ENCODE measurements at regions not wholly inside any gene's neighbourhood (a gene's known extent, or its start where the extent isn't known, plus 50 kb on each side); places are given as distances from the start of the nearest gene placed in this dataset.

DNA sequence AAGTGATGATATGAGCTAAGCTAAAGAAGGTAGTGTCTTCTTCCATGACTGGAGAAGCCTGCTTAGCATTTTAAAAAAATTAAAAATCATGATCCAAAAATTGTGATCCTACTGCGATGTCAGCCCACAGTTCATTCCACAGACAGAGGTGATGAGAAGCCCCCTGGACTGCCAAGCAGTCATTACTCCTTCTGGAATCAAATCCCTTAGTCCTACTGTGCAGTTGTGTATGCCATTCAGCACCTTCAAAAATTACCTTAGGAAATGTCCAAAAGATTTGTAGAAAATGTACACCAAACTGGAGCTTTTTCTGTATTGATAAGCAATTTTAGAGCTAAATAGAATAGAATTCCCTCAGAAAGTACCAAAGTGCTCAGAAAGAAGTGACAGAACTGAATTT, 283.5 kb upstream of the NFE2L3 start:
- Histone ChIP-seq H3K4me3 (no peak overlapping the region), H3K27me3 (peaks cover 9 to 12% of the 10 kb centered on the region in 2 donors), H3K27ac (no peak overlapping the region), H3K9me3 (no peaks in the 10 kb centered on the region), H3K36me3 (replicated peaks in 1 of 2; ENCODE audit: insufficient read depth in 1 of 2, low read depth in 2 of 2) (no peaks in the 10 kb centered on the region), H3K4me1 (no peaks in the 10 kb centered on the region)
- ATAC-seq (no peak), DNase-seq (no peak)
- intact Hi-C loops (cut with DNase I): no loop called here
- WGBS, 2 donors: 85 to 100% methylated on average over 1 of the region's 1 CpG
- TF ChIP-seq POLR2A (IDR thresholded peaks at IDR 0.05) (no peak), CTCF (IDR thresholded peaks at IDR 0.05) (no peak)

- Histone ChIP-seq H3K27me3 (peaks cover under 1 to 6% of the 10 kb centered on the region in 2 donors), H3K9me3 (no peaks in the 10 kb centered on the region), H3K27ac (no peak overlapping the region), H3K4me1 (no peaks in the 10 kb centered on the region), H3K4me3 (no peak overlapping the region), H3K36me3 (replicated peaks in 1 of 2; ENCODE audit: insufficient read depth in 1 of 2, low read depth in 2 of 2) (no peaks in the 10 kb centered on the region)
- no peak for DNase-seq
- TF ChIP-seq CTCF (IDR thresholded peaks at IDR 0.05): no peak
- TF ChIP-seq POLR2A (IDR thresholded peaks at IDR 0.05): no peak
- no peak for ATAC-seq
- intact Hi-C loops (cut with DNase I): no loop called here
- WGBS, 2 donors: 80 to 88% methylated on average over 3 of the region's 3 CpGs
These were observed 281.4 kb upstream of the NFE2L3 start for GRCh38 chr7:25870574-25870973.

GRCh38 chr7:25876092-25876491, 275.9 kb upstream of the NFE2L3 start:
- Histone ChIP-seq H3K27ac (no peak overlapping the region), H3K4me1 (no peaks in the 10 kb centered on the region), H3K9me3 (no peaks in the 10 kb centered on the region), H3K27me3 (no peaks in the 10 kb centered on the region), H3K36me3 (replicated peaks in 1 of 2; ENCODE audit: insufficient read depth in 1 of 2, low read depth in 2 of 2) (no peaks in the 10 kb centered on the region), H3K4me3 (no peak overlapping the region)
- intact Hi-C loops (cut with DNase I): no loop called here
- ATAC-seq (no peak), DNase-seq (no peak)
- 96 to 98% methylated on average over 3 of the region's 3 CpGs for WGBS, 2 donors
- TF ChIP-seq POLR2A (IDR thresholded peaks at IDR 0.05): no peak
- no peak for TF ChIP-seq CTCF (IDR thresholded peaks at IDR 0.05)

GRCh38 chr7:25877802-25878789, 273.9 kb upstream of the NFE2L3 start:
- no peak for DNase-seq
- Histone ChIP-seq H3K27ac (no peak overlapping the region), H3K27me3 (no peaks in the 10 kb centered on the region), H3K4me1 (no peaks in the 10 kb centered on the region), H3K9me3 (no peaks in the 10 kb centered on the region), H3K4me3 (no peak overlapping the region), H3K36me3 (replicated peaks in 1 of 2; ENCODE audit: insufficient read depth in 1 of 2, low read depth in 2 of 2) (no peaks in the 10 kb centered on the region)
- TF ChIP-seq POLR2A (IDR thresholded peaks at IDR 0.05): no peak
- TF ChIP-seq CTCF (IDR thresholded peaks at IDR 0.05): no peak
- no peak for ATAC-seq
- intact Hi-C loops (cut with DNase I): no loop called here
- 49 to 57% methylated on average over 9 of the region's 9 CpGs for WGBS, 2 donors
